ENCODE measurements at regions not wholly inside any gene's neighbourhood (a gene's known extent, or its start where the extent isn't known, plus 50 kb on each side); places are given as distances from the start of the nearest gene placed in this dataset.
"Not testable (repeated sequence)": the region's sequence is repeated elsewhere in the genome, so short reads cannot be mapped to it uniquely, and the experiment has no call there.

GRCh38 chr12:84043355-84043754 is 869.2 kb downstream of the SLC6A15 start:
- no peaks in the 10 kb centered on the region for H3K4me1 Mint-ChIP-seq

GRCh38 chr12:84038242-84038641 is 874.4 kb downstream of the SLC6A15 start:
- TF ChIP-seq, protein P1, sequence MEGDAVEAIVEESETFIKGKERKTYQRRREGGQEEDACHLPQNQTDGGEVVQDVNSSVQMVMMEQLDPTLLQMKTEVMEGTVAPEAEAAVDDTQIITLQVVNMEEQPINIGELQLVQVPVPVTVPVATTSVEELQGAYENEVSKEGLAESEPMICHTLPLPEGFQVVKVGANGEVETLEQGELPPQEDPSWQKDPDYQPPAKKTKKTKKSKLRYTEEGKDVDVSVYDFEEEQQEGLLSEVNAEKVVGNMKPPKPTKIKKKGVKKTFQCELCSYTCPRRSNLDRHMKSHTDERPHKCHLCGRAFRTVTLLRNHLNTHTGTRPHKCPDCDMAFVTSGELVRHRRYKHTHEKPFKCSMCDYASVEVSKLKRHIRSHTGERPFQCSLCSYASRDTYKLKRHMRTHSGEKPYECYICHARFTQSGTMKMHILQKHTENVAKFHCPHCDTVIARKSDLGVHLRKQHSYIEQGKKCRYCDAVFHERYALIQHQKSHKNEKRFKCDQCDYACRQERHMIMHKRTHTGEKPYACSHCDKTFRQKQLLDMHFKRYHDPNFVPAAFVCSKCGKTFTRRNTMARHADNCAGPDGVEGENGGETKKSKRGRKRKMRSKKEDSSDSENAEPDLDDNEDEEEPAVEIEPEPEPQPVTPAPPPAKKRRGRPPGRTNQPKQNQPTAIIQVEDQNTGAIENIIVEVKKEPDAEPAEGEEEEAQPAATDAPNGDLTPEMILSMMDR (IDR thresholded peaks at IDR 0.05; ENCODE audit: unreplicated experiment in 3 of 3) = no peak
- no peaks in the 10 kb centered on the region for H3K27me3 Mint-ChIP-seq (ENCODE audit: low read depth)
- no peak overlapping the region for H3K4me3 Mint-ChIP-seq
- H3K9me3 Mint-ChIP-seq = peaks cover 2% of the 10 kb centered on the region
- H3K36me3 Mint-ChIP-seq (ENCODE audit: low read depth) = no peaks in the 10 kb centered on the region
- no peaks in the 10 kb centered on the region for H3K4me1 Mint-ChIP-seq
- no peak overlapping the region for H3K27ac Mint-ChIP-seq

More at GRCh38 chr12:84043355-84043754, 869.2 kb downstream of the SLC6A15 start:
- H3K9me3 Mint-ChIP-seq = peaks cover 2% of the 10 kb centered on the region
- no peaks in the 10 kb centered on the region for H3K36me3 Mint-ChIP-seq (ENCODE audit: low read depth)
- no peak overlapping the region for H3K4me3 Mint-ChIP-seq
- TF ChIP-seq, protein P1 (IDR thresholded peaks at IDR 0.05; ENCODE audit: unreplicated experiment in 3 of 3) = no peak
- H3K27ac Mint-ChIP-seq = no peak overlapping the region
- no peaks in the 10 kb centered on the region for H3K27me3 Mint-ChIP-seq (ENCODE audit: low read depth)

DNA sequence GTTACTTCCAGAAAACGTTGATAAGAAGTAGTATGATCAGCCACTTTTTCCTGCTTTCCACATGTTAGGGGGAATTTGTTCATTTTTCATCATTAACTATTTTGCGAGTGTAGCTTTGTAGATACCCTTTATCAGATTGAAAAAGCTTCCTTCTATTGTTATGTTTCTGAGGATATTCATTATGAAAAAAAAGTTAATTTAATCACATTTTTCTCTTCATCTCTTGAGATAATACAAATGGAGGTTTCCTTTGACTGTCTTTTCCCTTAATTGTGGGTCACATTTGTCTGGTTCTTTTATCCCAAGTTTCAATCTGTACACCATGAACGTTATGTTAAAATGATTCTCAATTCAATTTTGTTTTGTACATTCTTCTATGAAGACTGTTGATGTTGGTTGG is 875.7 kb downstream of the SLC6A15 start:
- peaks cover 7% of the 10 kb centered on the region for H3K9me3 Mint-ChIP-seq
- H3K27ac Mint-ChIP-seq = no peak overlapping the region
- TF ChIP-seq, protein P1 (IDR thresholded peaks at IDR 0.05; ENCODE audit: unreplicated experiment in 3 of 3) = no peak
- no peak overlapping the region for H3K4me3 Mint-ChIP-seq
- H3K36me3 Mint-ChIP-seq (ENCODE audit: low read depth) = no peaks in the 10 kb centered on the region
- H3K4me1 Mint-ChIP-seq = no peaks in the 10 kb centered on the region
- H3K27me3 Mint-ChIP-seq (ENCODE audit: low read depth) = no peaks in the 10 kb centered on the region

- Mint-ChIP-seq H3K4me3 (no peak overlapping the region), H3K27ac (no peak overlapping the region), H3K36me3 (ENCODE audit: low read depth) (no peaks in the 10 kb centered on the region), H3K9me3 (peaks cover 9% of the 10 kb centered on the region), H3K27me3 (ENCODE audit: low read depth) (no peaks in the 10 kb centered on the region), H3K4me1 (no peaks in the 10 kb centered on the region)
- TF ChIP-seq, protein P1 (IDR thresholded peaks at IDR 0.05; ENCODE audit: unreplicated experiment in 3 of 3) = no peak
Measured at GRCh38 chr12:84035766-84036165, 876.8 kb downstream of the SLC6A15 start.

DNA sequence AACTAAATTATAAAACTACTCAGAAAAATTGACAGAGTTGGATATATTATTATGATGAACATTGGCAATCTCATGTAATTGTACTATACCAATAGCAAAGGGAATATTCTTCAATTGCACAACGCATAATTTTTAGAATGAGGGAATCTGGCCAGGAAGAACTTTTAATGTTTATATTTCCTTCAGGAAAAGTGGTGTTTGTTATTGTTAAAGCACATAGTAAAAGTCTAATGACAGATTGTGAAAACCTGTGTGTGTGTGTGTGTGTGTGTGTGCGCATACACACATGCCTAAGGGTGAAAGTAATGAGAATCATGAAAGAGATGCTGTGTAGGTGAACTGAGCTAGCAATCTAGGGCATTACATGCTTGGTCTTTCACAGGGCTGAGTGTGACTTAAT is 877.7 kb downstream of the SLC6A15 start:
- Mint-ChIP-seq H3K27ac (no peak overlapping the region), H3K27me3 (ENCODE audit: low read depth) (no peaks in the 10 kb centered on the region), H3K4me3 (no peak overlapping the region), H3K4me1 (no peaks in the 10 kb centered on the region), H3K36me3 (ENCODE audit: low read depth) (no peaks in the 10 kb centered on the region), H3K9me3 (peaks cover 9% of the 10 kb centered on the region)
- TF ChIP-seq, protein P1 (IDR thresholded peaks at IDR 0.05; ENCODE audit: unreplicated experiment in 3 of 3) = no peak

DNA sequence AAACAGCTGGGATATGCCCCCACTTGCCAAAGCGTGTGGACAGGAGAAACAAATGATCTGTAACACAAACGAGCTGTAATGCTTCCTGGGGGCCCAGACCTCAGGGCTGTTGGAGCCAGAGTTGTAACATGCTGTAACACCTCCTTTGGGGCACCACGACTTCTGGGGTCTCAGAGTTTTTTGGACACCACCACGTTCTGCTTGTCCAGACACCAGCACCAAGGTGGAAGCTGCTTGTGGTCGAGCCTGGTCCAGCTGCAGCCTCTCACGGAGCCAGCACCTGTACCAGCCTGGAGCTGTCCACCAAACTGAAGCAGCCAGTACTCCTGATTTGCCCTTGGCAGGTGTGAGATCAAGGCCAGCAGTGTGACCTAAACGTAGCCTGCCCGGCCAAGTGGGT is 879.4 kb downstream of the SLC6A15 start:
- Mint-ChIP-seq H3K27ac (no peak overlapping the region), H3K27me3 (ENCODE audit: low read depth) (no peaks in the 10 kb centered on the region), H3K36me3 (ENCODE audit: low read depth) (no peaks in the 10 kb centered on the region), H3K4me1 (no peaks in the 10 kb centered on the region), H3K4me3 (no peak overlapping the region), H3K9me3 (peaks cover 6% of the 10 kb centered on the region)
- TF ChIP-seq, protein P1 (IDR thresholded peaks at IDR 0.05; ENCODE audit: unreplicated experiment in 3 of 3) = no peak

- H3K9me3 Mint-ChIP-seq = peaks cover 43% of the 10 kb centered on the region
- not testable (repeated sequence) for H3K36me3 Mint-ChIP-seq (ENCODE audit: low read depth); H3K27me3 Mint-ChIP-seq (ENCODE audit: low read depth); H3K27ac Mint-ChIP-seq; H3K4me3 Mint-ChIP-seq; H3K4me1 Mint-ChIP-seq
Measured at GRCh38 chr12:84018556-84019179, 893.9 kb downstream of the SLC6A15 start.
